HG03103 (cell line): ENCODE measurements at regions not wholly inside any gene's neighbourhood (a gene's known extent, or its start where the extent isn't known, plus 50 kb on each side); places are given as distances from the start of the nearest gene placed in this dataset.
"Not testable (repeated sequence)": the region's sequence is repeated elsewhere in the genome, so short reads cannot be mapped to it uniquely, and the experiment has no call there.

Source experiments
- ATAC-seq: cut with Tn5 transposase; IDR thresholded peaks from one replicate; pipeline ENCODE4 v1.9.1; 2021; ENCODE audit warnings: low read depth; ENCODE audit not compliant: unreplicated experiment

DNA sequence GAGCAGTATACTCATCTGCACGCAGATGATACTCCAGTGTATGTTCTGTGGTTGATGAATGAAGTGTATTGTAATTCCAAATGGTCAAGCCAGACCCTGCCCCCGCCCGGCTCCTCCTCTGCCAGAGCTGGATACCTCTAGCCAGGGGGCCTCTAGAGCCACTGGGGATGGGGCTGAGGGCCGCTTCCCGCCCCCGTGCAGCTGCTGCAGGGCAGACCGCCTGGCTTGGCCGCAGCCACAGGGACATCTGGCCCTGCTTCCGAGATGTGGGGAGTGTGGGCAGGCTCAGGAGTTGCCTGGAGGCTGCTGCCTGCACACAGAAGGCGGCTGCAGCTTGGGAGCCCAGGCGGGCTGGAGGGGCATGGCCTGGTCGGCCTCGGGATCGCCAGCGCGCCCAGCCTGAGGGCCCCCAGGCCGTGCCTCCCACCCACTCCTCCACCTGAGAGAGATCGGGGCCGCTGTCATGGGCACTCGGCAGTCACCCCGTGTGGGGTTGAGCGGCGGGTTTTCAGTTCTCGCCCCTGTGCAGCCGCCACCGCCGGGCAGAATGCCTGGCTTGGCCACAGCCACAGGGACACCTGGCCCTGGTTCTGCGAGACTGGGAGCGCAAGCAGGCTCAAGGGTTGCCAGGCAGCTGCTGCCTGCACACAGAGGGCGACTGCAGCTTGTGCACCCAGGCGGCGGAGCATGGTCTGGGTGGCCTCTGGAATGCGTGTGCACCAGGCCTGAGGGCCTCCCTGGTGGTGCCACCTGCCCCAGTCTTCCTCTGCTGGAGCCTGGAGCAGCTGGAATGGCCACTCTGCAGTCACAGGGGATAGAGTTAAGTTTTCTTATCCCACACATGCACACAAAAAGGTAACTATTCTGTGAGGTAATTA, 1643.7 kb downstream of the SPATA31A7 start:
- ATAC-seq = not testable (repeated sequence)

DNA sequence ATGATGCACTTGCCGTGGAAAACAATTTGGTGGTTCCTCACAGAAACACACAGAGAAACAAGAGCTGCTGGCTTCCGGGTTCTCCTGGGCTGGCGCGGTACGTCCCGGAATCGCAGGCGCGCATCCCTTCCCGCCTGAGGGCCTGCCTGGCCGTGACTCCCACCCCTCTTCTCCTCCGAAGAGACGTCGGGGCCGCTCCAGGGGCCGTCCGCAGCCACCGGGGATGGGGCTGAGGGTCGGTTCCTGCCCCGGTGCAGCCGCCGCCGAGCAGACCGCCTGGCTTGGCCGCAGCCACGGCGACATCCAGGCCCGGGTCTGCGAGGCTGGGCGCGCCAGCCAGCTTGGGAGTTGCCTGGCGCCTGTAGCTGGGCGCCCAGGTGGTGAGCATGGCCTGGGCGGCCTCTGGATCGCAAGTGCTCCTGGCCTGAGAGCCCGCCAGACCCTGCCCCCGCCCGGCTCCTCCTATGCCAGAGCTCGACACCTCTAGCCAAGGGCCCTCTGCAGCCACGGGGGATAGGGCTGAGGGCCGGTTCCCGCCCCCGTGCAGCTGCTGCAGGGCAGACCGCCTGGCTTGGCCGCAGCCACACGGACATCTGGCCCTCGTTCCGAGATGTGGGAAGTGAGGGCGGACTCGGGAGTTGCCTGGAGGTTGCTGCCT, 1647.5 kb downstream of the SPATA31A7 start:
- not testable (repeated sequence) for ATAC-seq

DNA sequence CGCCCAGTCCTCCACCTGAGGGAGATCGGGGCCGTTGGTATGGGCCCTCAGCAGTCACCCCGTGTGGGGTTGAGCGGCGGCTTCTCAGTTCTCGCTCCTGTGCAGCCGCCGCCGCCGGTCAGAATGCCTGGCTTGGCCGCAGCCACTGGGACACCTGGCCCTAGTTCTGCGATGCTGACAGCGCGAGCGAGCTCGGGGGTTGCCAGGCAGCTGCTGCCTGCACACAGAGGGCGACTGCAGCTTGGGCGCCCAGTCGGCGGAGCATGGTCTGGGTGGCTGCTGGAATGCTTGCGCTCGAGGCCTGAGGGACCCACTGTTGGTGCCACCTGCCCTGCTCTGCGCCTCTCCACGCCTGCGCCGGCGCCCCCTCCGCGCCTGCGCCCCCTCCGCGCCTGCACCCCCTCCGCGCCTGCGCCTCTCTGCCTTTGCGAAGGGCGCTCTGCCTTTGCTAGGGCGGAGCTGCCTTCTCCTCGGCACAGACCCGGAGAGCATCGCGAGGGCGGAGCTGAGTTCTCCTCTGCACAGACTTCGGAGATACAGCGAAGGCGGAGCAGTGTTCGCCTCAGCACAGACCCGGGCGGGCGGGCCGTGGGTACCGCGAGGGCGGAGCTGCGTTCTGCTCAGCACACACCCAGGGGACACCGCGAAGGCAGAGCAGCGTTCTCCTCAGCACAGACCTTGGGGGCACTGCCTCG, 1648.3 kb downstream of the SPATA31A7 start:
- ATAC-seq = peak; percentile 100

DNA sequence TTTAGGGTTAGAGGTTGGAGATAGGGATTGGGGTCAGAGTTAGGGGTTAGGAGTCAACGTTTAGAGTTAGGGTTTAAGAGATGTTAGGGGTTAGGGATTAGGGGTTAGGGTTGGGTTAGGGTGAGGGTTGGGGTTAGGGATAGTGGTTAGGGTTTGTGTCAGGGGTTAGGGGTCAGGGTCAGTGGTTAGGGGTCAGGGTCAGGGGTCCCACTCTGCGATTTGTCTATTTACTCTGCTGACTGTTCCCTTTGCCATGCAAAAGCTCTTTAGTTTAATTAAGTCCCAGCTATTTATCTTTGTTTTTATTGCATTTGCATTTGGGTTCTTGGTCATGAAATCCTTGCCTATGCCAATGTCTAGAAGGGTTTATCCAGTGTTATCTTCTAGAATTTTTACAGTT, 1649.3 kb downstream of the SPATA31A7 start:
- ATAC-seq = not testable (repeated sequence)

DNA sequence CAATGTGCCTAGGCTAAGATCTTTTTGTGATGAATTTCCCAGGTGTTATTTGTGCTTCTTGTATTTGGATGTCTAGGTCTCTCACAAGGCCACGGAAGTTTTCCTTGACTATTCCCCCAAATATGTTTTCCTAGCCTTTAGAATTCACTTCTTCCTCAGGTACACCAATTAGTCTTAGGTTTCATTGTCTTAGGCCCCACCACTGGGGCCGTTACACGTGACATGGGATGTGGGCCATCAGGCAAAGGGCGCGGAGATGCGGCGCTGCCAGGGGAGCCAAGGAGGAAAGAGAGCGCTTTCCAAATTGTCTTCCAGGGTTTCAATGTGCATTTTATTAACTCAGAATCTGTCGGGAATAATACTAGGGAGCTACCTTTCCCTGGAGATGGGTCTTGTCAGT, 1653.3 kb downstream of the SPATA31A7 start:
- not testable (repeated sequence) for ATAC-seq

DNA sequence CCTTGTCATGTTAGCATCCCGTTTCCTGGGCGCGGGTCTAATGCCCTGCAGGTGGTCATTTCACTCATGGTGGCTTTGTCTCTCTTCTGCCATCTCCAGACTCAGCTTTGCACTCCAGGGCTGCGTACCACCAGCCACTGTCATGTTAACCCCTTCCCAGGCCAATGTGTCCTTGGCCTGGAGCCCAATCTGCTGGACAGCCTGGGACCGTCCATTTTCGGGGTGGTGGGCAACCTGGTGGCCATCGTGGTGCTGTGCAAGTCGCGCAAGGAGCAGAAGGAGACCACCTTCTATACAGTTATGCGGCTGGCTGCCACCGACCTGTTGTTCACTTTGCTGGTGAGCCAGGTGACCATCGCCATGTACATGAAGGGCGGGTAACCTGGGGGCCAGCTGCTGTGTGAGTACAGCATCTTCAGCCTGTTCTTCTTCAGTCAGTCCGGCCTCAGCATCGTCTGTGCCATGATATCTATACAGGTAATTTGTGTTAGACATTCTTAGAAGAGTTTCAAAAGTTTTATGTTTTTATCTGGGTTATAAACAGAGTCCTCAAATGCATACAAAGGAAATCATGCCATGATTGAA, 1654.0 kb downstream of the SPATA31A7 start:
- not testable (repeated sequence) for ATAC-seq

DNA sequence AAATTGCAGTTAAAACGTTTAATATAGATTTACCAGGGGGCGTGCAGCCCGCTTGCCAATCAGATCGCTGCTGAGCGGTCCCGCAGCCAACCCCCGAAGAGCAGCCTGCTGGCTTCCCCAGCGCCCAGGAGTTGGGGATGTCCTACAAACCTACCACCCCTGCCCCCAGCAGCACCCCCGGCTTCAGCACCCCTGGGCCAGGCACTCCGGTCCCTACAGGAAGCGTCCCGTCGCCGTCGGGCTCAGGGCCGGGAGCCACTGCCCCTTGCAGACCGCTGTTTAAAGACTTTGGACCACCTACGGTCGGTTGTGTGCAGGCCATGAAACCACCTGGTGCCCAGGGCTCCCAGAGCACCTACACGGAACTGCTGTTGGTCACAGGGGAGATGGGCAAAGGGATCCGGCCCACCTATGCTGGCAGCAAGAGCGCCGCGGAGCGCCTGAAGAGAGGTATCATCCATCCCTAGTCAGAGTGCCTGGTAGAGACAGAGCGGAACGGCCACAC, 1654.9 kb downstream of the SPATA31A7 start:
- ATAC-seq = not testable (repeated sequence)

DNA sequence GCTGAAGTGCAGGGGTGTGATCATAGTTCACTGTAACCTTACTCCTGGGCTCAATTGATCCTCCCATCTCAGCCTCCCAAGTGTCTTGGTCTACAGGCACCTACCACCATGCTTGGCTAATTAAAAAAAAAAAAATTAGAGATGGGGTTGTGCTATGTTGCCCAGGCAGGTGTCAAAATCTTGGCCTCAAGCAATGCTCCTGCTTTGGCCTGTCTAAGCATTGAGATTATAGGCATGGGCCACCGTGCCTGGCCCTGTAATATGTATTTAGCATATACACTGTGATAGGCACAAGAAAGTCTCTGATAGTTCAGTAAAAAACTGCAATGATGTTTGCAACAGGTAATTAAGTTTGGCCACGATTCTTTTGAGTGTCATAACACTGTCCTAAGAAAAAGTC, 1658.4 kb downstream of the SPATA31A7 start:
- not testable (repeated sequence) for ATAC-seq

DNA sequence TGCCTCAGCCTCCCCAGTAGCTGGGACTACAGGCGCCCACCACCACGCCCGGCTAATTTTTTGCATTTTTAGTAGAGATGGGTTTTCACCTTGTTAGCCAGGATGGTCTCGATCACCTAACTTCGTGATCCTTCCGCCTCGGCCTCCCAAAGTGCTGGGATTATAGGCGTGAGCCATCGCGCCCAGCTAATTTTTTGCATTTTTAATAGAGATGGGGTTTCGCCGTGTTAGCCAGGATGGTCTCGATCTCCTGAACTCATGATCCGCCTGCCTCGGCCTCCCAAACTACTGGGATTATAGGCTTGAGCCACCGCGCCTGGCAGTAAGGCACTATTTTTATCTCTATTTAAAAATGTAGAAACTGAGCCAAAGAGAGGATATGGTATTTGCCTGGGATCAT, 1660.2 kb downstream of the SPATA31A7 start:
- ATAC-seq = not testable (repeated sequence)

DNA sequence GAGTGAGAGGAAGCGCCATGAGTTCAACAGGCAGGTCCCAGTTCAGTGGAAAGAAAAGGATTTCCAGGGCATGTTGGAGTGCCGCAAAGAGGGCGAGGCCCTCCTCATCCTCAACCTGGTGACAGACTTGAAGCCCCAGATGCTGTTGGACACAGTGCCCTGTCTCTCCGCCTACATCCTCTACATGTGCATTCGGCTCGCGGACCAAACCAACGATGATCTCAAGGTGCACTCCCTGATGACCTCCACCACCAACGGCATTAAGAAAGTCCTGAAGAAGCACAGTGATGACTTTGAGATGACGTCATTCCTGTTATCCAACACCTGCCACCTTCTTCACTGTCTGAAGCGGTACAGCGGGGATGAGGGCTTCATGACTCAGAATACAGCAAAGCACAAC, 1667.4 kb downstream of the SPATA31A7 start:
- not testable (repeated sequence) for ATAC-seq

DNA sequence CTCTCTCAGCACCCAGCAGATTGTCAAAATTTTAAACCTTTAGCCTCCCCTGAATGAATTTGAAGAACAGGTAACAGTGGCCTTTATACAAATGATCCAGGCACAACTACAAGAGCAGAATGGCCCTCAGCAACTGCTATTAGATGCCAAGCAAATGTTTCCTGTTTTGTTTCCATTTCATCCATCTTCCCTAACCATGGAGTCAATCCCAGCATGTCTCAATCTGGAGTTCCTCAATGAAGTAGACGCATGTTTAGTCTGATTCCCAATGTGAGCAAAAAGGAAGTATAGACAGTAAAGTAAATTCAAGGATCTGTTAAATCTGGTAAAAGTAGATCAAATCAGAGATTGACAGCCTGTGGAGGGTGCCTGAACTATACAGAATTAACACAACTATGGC, 1668.4 kb downstream of the SPATA31A7 start:
- not testable (repeated sequence) for ATAC-seq

DNA sequence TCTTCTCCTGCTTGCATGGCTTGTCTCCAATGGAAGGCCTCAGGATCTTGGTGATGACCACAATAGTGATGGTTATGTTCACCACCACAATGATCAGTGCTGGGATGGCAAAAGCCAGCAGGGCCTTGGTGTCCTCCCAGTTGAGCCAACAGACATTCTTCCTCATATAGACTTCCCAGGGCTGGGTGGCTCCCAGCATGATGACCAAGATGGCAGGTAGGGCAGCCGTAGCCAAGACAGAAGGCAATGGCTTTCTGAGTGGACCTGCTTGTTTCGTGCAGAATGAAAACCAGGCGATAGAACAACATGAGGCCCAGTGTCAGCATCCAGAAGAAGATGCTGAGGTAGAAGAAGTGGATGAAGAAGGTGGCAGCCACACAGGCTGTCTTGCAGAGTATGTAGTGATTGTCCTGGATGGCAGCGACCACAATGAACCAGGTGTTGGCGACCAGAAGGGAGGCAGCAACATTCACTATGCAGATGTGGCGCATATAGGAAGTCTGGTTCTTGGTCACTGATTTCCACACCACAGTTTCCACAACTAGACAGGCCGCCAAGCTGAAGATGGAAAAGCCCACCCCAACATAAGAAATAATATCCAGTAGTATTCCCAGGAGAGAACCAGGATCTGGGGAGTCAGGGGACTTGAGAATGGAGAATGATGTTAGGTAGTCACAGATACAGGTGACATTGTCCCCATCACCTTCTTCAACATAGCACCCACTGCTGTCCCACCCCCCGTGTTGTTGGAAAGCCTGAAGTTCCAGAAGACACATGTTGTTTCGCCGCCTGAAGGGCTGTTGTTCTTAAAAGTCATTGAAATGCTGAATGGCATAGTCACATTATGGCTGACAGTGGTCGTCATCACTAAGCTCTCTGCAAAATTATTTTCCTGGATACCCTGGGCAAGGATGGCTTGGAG, 1671.4 kb downstream of the SPATA31A7 start:
- not testable (repeated sequence) for ATAC-seq

DNA sequence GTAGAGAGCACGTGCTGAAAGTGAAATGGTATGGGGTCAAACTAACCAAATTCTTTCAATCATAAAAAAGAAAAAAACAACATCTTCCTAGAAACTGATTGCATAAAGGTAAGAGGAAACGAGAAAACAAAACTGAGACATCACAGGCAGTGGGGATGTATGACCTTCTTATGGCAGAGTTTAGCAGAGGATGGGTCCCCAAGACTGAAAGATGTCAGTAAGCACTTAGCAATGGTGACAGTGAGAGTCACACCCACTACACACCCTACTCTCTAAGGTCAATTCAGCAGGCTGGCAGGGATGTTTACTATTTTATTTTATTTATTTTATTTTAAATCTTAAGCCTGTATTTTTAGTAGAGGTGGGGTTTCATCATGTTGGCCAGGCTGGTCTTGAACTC, 1672.3 kb downstream of the SPATA31A7 start:
- ATAC-seq = not testable (repeated sequence)

DNA sequence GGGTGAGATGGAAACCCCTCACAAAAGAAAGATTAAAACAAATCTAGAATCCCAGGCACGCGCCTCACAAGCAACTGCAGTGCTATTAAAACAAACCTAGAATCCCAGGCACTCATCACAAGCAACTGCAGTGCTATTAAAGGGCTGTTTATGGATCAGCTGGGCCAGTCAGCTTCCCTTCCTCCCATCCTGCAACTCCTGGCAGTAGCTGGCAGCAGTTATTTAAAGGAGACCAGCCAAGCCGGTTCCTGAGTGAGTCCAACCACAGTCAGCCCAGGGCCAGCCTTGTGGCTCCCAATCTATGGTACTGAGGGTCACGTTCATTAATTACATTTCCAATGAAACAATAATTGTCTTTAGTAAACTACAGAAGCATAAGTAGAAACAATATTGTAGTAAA, 1673.5 kb downstream of the SPATA31A7 start:
- ATAC-seq = not testable (repeated sequence)

DNA sequence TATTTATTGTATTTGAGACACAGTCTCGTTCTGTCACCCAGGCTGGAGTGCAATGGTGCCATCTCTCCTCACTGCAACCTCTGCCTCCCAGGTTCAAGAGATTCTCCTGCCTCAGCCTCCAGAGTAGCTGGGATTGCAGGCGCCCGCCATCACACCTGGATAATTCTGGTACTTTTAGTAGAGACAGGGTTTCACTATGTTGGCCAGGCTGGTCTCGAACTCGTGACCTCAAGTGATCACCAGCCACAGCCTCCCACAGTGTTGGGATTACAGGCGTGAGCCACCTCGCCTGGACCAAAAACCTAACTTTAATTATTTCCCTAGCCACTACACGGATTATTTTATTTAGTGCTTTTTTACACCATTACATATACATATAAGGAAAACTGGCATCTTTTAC, 1674.0 kb downstream of the SPATA31A7 start:
- ATAC-seq = not testable (repeated sequence)

DNA sequence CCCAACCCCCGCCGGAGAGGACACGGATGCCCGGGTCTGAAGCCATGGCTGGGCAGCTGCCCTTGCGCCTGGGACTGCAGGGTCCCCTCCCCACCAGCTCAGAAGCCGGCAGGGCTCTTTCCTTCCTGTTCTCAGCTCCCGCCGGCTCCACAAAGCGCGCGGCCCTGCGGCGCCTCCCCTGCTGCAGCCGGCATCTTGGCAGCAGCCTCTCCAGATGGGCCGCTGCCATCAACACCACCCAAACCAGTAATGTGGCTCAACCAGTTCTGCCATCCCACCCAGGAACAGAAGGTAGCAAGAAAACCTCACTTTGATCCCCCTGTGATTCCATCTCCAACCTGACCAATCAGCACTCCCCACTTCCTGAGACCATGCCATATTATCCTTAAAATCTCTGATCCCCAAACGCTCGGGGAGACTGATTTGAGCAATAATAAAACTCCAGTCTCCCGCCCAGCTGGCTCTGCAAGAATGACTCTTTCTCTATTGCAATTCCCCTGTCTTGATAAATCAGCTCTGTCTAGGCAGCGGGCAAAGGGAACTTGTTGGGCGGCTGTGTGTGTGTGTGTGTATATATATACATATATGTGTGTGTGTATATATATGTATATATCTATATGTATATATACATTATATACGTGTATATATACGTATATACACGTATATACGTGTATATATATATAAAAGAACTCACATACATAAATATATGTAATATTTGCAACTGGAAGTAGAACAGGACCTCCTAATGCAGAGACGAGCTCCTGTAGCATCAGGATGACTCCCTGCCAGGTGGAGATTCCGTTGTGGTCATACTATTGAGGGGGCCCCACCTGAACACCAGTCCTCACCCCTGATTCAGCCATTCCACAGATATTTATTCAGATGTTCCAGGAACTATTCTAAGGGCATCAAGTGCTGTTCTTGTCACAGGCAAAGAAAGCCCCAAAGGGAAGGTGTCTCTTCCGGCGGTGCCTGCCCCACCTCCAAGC, 1674.9 kb downstream of the SPATA31A7 start:
- ATAC-seq = not testable (repeated sequence)

DNA sequence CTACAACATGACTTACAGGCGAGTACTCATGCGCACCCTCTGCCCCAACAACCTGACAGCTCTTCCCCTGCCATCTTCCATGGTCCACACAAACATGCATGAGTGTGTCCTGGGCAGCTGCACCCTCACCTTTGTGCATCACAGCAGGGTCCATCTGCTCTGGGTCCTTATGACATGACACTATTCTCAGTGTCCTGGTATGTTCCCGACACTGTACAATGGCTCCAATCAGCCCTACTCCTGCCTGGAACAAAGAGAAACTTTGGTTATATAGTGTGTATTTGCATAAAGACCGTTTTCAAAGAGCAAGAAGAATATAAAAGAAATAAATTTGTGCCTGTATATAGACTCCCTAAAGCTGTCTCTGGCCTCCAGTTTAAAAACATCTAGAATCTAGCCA, 1679.2 kb downstream of the SPATA31A7 start:
- not testable (repeated sequence) for ATAC-seq

DNA sequence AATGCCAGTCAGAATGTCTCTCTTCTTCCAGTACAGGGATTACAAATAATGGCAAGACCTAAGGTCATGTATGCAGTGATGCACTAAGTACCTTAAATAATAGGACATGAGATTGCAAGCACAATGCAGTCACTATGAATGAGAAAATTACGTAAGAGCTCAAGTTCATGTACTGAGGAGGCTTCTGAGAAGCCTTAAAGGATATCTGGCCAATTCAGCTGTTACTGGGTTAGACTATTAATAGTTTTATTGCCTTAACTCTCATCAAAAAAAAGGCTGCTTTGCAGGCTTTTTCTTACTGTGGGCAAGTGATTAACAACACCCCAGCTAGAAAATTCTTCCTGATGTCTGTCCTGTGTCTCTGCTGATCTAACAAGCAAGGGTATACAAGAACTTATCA, 1681.9 kb downstream of the SPATA31A7 start:
- not testable (repeated sequence) for ATAC-seq
